HepG2 (cell line): ENCODE measurements at regions not wholly inside any gene's neighbourhood (a gene's known extent, or its start where the extent isn't known, plus 50 kb on each side); places are given as distances from the start of the nearest gene placed in this dataset.

Experiments
- ATAC-seq: fragments of 200-7000 bp; cut with Tn5 transposase; 3 replicates; pipeline ENCODE4 v1.9.1; 2020; ENCODE audit warnings: mild to moderate bottlenecking, moderate library complexity
- BruUV-seq: library from RNA; stranded (reverse); fragments of 400-500 nt; replicated peaks from 2 replicates; lab custom pipeline; 2021; lab: Mats Ljungman, UMichigan
- CTCF ChIA-PET: fragments of 300-600 bp; formaldehyde crosslinking; extraction: SDS; loops from one replicate; lab custom pipeline; 2021; ENCODE audit warnings: low total read pairs, inconsistent platforms, low intra/inter-chr PET ratio; lab: Yijun Ruan, JAX
- POLR2A ChIA-PET: fragments of 350-600 bp; sonication (Branson Sonifier 250); formaldehyde crosslinking; loops from one replicate; lab custom pipeline; 2020; ENCODE audit warnings: antibody characterized with exemption, inconsistent platforms; lab: Yijun Ruan, JAX
- DNase-seq: peaks from one replicate; pipeline ENCODE4 v3.0.0-alpha.2; 2015; ENCODE audit warnings: low spot score
- FAIRE-seq: peaks from 3 replicates; lab custom pipeline; 2011; peaks lifted over from hg19 to GRCh38; lab: Jason Lieb, UNC
- H2AFZ ChIP-seq: one replicate; pipeline ENCODE4 v1.6.1; 2011; ENCODE audit warnings: low read length, inconsistent platforms
- H3K27ac ChIP-seq: fragments of 300-600 bp; 3 replicates; pipeline ENCODE4 v1.8.0; 2011; ENCODE audit warnings: mixed run types, mild to moderate bottlenecking, mixed read lengths, low read length, inconsistent platforms; ENCODE audit not compliant: insufficient read depth; ENCODE audit errors: extremely low read length
- H3K27me3 ChIP-seq, 2 experiments: fragments of 200-600 bp in 1 of 2; 2 replicates in 1 of 2; 3 replicates in 1 of 2; pipeline versions ENCODE4 v1.6.0 to v1.8.0; 2011; ENCODE audit warnings: low read length in 2 of 2, mild to moderate bottlenecking in 2 of 2, moderate library complexity in 2 of 2, inconsistent platforms in 1 of 2; ENCODE audit not compliant: insufficient read depth in 2 of 2, control insufficient read depth in 1 of 2
- H3K36me3 ChIP-seq, 2 experiments: fragments of 200-600 bp in 1 of 2; replicated peaks in 1 of 2; 2 replicates in 1 of 2; 3 replicates in 1 of 2; pipeline versions ENCODE4 v1.5.1 to v1.8.0; 2011; ENCODE audit warnings: low read length in 2 of 2, inconsistent platforms in 1 of 2; ENCODE audit not compliant: insufficient read depth in 2 of 2, control insufficient read depth in 1 of 2
- H3K4me1 ChIP-seq: 2 replicates; pipeline ENCODE4 v1.5.1; 2012; ENCODE audit warnings: low read length, inconsistent platforms; ENCODE audit not compliant: insufficient read depth
- H3K4me2 ChIP-seq: 2 replicates; pipeline ENCODE4 v1.6.0; 2011; ENCODE audit warnings: low read depth, low read length, inconsistent platforms
- H3K4me3 ChIP-seq, 3 experiments: fragments of 200-600 bp in 1 of 3; sonication (generic), shearing (Covaris generic) in 1 of 3; replicated peaks in 1 of 3; 2 replicates each; pipeline ENCODE4 v1.5.1; 2011 to 2016; ENCODE audit warnings: low read length in 3 of 3, inconsistent platforms in 2 of 3, low read depth in 2 of 3, mild to moderate bottlenecking in 2 of 3, control low read depth in 1 of 3, mixed read lengths in 1 of 3; ENCODE audit not compliant: insufficient read depth in 1 of 3
- H3K79me2 ChIP-seq: one replicate; pipeline ENCODE4 v1.6.1; 2011; ENCODE audit warnings: low read length, inconsistent platforms; ENCODE audit not compliant: insufficient read depth
- H3K9ac ChIP-seq: 2 replicates; pipeline ENCODE4 v1.6.0; 2011; ENCODE audit warnings: mild to moderate bottlenecking, low read depth, low read length, inconsistent platforms; ENCODE audit not compliant: insufficient read depth
- H3K9me3 ChIP-seq: 2 replicates; pipeline ENCODE4 v1.5.1; 2012; ENCODE audit warnings: mild to moderate bottlenecking, low read length
- H4K20me1 ChIP-seq: 2 replicates; pipeline ENCODE4 v1.6.0; 2011; ENCODE audit warnings: inconsistent platforms, mild to moderate bottlenecking, low read length, moderate library complexity; ENCODE audit not compliant: insufficient read depth
- CCDC6 ChIP-seq: sonication (generic); formaldehyde crosslinking; IDR thresholded peaks from 2 replicates; pipeline ENCODE4 v1.8.1; 2022; ENCODE audit warnings: mild to moderate bottlenecking, missing genetic modification reagents, moderate library complexity
- FOXA1 ChIP-seq, 2 experiments: fragments of 450-650 bp in 1 of 2; sonication (generic) in 1 of 2; formaldehyde crosslinking in 1 of 2; IDR thresholded peaks; 2 replicates each; pipeline versions ENCODE4 v1.4.0 to v1.6.1; 2016 to 2020; ENCODE audit warnings: missing genetic modification reagents in 1 of 2
- NFE2L1 ChIP-seq: sonication (generic); formaldehyde crosslinking; IDR thresholded peaks from 2 replicates; pipeline ENCODE4 v1.4.0; 2020; ENCODE audit warnings: missing genetic modification reagents, mild to moderate bottlenecking, borderline replicate concordance
- ZNF589 ChIP-seq: sonication (generic); formaldehyde crosslinking; conservative IDR thresholded peaks from 2 replicates; pipeline ENCODE4 v1.8.0; 2022; ENCODE audit warnings: mild to moderate bottlenecking, moderate library complexity, missing genetic modification reagents
- ZNF788 ChIP-seq: sonication (generic); formaldehyde crosslinking; IDR thresholded peaks from 2 replicates; pipeline ENCODE4 v1.5.0; 2020; ENCODE audit warnings: mild to moderate bottlenecking, missing genetic modification reagents, borderline replicate concordance
- WGBS: methylation state at CpG from one replicate; pipeline ENCODE4 v1.1.6; 2017; ENCODE audit warnings: low lambda C conversion rate; 5-methylcytosine and 5-hydroxymethylcytosine counted together
- in situ Hi-C: cut with HindIII; loops from 2 replicates; pipeline ENCODE4 v1.10.0; 2017; ENCODE audit warnings: low pct_unique_long_range_greater_than_20kb; ENCODE audit not compliant: extremely low pct_ligation_motif_present
- intact Hi-C: fragments of 100-400 bp; cut with micrococcal nuclease; formaldehyde crosslinking; loops from one replicate; pipeline ENCODE4 v1.10.0; 2022; ENCODE audit not compliant: unreplicated experiment
- TF ChIP-seq, protein P1 (sequence below), 2 experiments: fragments of 450-650 bp in 1 of 2; sonication (generic) in 1 of 2; formaldehyde crosslinking in 1 of 2; IDR thresholded peaks; 2 replicates each; pipeline versions ENCODE4 v1.6.1 to v1.8.0; 2016 to 2022; ENCODE audit warnings: antibody characterized with exemption in 1 of 2, mild to moderate bottlenecking in 1 of 2, missing genetic modification reagents in 1 of 2
- TF ChIP-seq, protein P2 (sequence below): sonication (generic); formaldehyde crosslinking; IDR thresholded peaks from 2 replicates; pipeline ENCODE4 v1.8.0; 2022; ENCODE audit warnings: missing genetic modification reagents, mild to moderate bottlenecking, moderate library complexity, borderline replicate concordance

GRCh38 chr2:8575834-8576423 is 105.9 kb upstream of the ID2 start:
- Histone ChIP-seq H4K20me1 (no peaks in the 10 kb centered on the region), H3K27ac (no peak overlapping the region), H3K36me3 (no peaks in the 10 kb centered on the region), H3K4me2 (no peak overlapping the region), H3K9me3 (no peaks in the 10 kb centered on the region), H3K79me2 (no peaks in the 10 kb centered on the region), H2AFZ (no peak overlapping the region), H3K27me3 (no peaks in the 10 kb centered on the region; a peak in 1 of 5 replicates), H3K9ac (no peak overlapping the region), H3K4me1 (peaks cover 90% of the 10 kb centered on the region), H3K4me3 (no peak overlapping the region)
- in situ Hi-C loops: no loop called here
- FAIRE-seq (peak; percentile 8), DNase-seq (no peak), ATAC-seq (no peak)
- whole genome bisulfite sequencing: 91% methylated on average over 14 of the region's 14 CpGs
- POLR2A ChIA-PET: interaction anchor here (1.6 to 6.0 kb wide), 2 partner anchors 11 to 104 kb away, joined by 4 to 313 read pairs; partner anchors contain the start of gene ID2
- no TSS peak for BruUV-seq
- intact Hi-C loops: no loop called here
- CTCF ChIA-PET: no interaction called here
- TF ChIP-seq ZNF788 (CRISPR knock-in tag) (peak; percentile 63; the same call in 1 of the 2 replicates), CCDC6 (CRISPR knock-in tag) (no peak), ZNF589 (CRISPR knock-in tag) (0 out of 2 replicates have a peak, but pooled peaks have one; percentile 47), NFE2L1 (0 out of 2 replicates have a peak, but pooled peaks have one; percentile 53), FOXA1 (IDR thresholded peaks at IDR 0.05) (0 out of 2 replicates have a peak, but pooled peaks have one; percentile 41), FOXA1 (CRISPR knock-in tag; IDR thresholded peaks at IDR 0.05) (no peak)
- TF ChIP-seq, protein P1, sequence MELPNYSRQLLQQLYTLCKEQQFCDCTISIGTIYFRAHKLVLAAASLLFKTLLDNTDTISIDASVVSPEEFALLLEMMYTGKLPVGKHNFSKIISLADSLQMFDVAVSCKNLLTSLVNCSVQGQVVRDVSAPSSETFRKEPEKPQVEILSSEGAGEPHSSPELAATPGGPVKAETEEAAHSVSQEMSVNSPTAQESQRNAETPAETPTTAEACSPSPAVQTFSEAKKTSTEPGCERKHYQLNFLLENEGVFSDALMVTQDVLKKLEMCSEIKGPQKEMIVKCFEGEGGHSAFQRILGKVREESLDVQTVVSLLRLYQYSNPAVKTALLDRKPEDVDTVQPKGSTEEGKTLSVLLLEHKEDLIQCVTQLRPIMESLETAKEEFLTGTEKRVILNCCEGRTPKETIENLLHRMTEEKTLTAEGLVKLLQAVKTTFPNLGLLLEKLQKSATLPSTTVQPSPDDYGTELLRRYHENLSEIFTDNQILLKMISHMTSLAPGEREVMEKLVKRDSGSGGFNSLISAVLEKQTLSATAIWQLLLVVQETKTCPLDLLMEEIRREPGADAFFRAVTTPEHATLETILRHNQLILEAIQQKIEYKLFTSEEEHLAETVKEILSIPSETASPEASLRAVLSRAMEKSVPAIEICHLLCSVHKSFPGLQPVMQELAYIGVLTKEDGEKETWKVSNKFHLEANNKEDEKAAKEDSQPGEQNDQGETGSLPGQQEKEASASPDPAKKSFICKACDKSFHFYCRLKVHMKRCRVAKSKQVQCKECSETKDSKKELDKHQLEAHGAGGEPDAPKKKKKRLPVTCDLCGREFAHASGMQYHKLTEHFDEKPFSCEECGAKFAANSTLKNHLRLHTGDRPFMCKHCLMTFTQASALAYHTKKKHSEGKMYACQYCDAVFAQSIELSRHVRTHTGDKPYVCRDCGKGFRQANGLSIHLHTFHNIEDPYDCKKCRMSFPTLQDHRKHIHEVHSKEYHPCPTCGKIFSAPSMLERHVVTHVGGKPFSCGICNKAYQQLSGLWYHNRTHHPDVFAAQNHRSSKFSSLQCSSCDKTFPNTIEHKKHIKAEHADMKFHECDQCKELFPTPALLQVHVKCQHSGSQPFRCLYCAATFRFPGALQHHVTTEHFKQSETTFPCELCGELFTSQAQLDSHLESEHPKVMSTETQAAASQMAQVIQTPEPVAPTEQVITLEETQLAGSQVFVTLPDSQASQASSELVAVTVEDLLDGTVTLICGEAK (IDR thresholded peaks at IDR 0.05): peak; percentile 23; the same call in 1 of the 2 replicates
- TF ChIP-seq, protein P1 (CRISPR knock-in tag; IDR thresholded peaks at IDR 0.05): no peak
- TF ChIP-seq, protein P2, sequence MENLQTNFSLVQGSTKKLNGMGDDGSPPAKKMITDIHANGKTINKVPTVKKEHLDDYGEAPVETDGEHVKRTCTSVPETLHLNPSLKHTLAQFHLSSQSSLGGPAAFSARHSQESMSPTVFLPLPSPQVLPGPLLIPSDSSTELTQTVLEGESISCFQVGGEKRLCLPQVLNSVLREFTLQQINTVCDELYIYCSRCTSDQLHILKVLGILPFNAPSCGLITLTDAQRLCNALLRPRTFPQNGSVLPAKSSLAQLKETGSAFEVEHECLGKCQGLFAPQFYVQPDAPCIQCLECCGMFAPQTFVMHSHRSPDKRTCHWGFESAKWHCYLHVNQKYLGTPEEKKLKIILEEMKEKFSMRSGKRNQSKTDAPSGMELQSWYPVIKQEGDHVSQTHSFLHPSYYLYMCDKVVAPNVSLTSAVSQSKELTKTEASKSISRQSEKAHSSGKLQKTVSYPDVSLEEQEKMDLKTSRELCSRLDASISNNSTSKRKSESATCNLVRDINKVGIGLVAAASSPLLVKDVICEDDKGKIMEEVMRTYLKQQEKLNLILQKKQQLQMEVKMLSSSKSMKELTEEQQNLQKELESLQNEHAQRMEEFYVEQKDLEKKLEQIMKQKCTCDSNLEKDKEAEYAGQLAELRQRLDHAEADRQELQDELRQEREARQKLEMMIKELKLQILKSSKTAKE (CRISPR knock-in tag): peak; percentile 53; the same call in 1 of the 2 replicates
